ENCODE measurements at regions not wholly inside any gene's neighbourhood (a gene's known extent, or its start where the extent isn't known, plus 50 kb on each side); places are given as distances from the start of the nearest gene placed in this dataset.
"Not testable (repeated sequence)": the region's sequence is repeated elsewhere in the genome, so short reads cannot be mapped to it uniquely, and the experiment has no call there.

DNA sequence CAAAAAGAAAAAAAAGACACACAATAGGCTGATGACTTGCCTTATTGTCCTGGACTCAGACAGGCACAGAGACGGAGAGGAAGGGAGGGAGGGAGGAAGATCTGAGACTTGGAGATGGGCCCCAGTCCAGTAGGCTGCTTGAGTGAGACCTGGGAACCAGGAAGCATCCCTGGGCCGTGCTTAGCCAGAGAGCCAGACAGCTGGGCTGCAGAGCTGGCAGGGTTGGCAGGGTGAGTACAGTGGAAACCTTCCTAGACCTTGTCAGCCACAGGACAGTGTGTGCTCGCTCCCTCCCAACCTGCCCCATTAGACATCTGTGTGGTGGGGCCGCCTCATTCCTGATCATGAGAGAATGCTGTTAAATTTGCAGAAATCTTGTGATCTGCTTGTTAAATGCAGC is 107.9 kb upstream of the ALDH1A3 start:
- TF ChIP-seq, protein P1, sequence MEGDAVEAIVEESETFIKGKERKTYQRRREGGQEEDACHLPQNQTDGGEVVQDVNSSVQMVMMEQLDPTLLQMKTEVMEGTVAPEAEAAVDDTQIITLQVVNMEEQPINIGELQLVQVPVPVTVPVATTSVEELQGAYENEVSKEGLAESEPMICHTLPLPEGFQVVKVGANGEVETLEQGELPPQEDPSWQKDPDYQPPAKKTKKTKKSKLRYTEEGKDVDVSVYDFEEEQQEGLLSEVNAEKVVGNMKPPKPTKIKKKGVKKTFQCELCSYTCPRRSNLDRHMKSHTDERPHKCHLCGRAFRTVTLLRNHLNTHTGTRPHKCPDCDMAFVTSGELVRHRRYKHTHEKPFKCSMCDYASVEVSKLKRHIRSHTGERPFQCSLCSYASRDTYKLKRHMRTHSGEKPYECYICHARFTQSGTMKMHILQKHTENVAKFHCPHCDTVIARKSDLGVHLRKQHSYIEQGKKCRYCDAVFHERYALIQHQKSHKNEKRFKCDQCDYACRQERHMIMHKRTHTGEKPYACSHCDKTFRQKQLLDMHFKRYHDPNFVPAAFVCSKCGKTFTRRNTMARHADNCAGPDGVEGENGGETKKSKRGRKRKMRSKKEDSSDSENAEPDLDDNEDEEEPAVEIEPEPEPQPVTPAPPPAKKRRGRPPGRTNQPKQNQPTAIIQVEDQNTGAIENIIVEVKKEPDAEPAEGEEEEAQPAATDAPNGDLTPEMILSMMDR (IDR thresholded peaks at IDR 0.05; ENCODE audit: insufficient read depth in 1 of 2, low read depth in 1 of 2, low read length in 1 of 2, severe bottlenecking in 1 of 2, unreplicated experiment in 1 of 2), result no peak
- H3K9me3 ChIP-seq, result no peaks in the 10 kb centered on the region
- H3K4me3 ChIP-seq (ENCODE audit: low read depth, low read length), result no peak overlapping the region
- Mint-ChIP-seq H3K27ac (ENCODE audit: unreplicated experiment) (no peak overlapping the region), H3K27me3 (ENCODE audit: insufficient read depth, unreplicated experiment) (no peaks in the 10 kb centered on the region), H3K9me3 (ENCODE audit: unreplicated experiment) (peaks cover 12% of the 10 kb centered on the region), H3K4me1 (ENCODE audit: low read depth, unreplicated experiment) (no peaks in the 10 kb centered on the region), H3K36me3 (ENCODE audit: insufficient read depth, unreplicated experiment) (peaks cover 5% of the 10 kb centered on the region), H3K4me3 (ENCODE audit: unreplicated experiment) (no peak overlapping the region)
- no TSS peak for BruUV-seq (replicated peaks)
- no peaks in the 10 kb centered on the region for H3K27me3 ChIP-seq (replicated peaks; ENCODE audit: control insufficient read depth, insufficient read depth, low read length)
- no peak for DNase-seq
- intact Hi-C loops (cut with micrococcal nuclease; ENCODE audit: unreplicated experiment), result no loop called here
- no peaks in the 10 kb centered on the region for H3K4me1 ChIP-seq
- CTCF ChIA-PET, result no interaction called here
- POLR2A ChIA-PET, result no interaction called here
- H3K36me3 ChIP-seq (ENCODE audit: control insufficient read depth, insufficient read depth, low read length), result no peaks in the 10 kb centered on the region

DNA sequence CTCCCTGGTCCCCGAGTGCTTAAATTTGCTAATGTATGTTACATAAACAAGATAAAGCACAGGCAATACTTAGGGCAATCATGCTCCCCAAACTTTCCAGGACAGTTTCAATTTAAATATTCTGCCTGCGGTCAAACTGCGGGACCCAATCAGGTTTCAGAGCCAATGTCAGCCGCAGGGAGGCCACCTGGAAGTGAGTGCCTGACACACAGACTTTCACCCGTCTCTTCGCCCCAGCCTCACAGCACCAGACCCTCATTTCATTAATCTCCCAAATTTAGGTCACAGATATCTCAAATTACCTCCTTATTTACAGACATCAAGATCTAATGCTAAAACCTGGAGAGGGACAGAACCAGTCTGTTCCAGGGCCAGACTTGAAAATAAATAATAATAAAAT is 107.2 kb upstream of the ALDH1A3 start:
- no peak for DNase-seq
- no peaks in the 10 kb centered on the region for H3K36me3 ChIP-seq (ENCODE audit: control insufficient read depth, insufficient read depth, low read length)
- no peaks in the 10 kb centered on the region for H3K27me3 ChIP-seq (replicated peaks; ENCODE audit: control insufficient read depth, insufficient read depth, low read length)
- no peak overlapping the region for H3K4me3 Mint-ChIP-seq (ENCODE audit: unreplicated experiment)
- ChIA-PET POLR2A (no interaction called here), CTCF (no interaction called here)
- TF ChIP-seq, protein P1 (IDR thresholded peaks at IDR 0.05; ENCODE audit: insufficient read depth in 1 of 2, low read depth in 1 of 2, low read length in 1 of 2, severe bottlenecking in 1 of 2, unreplicated experiment in 1 of 2), result no peak
- H3K4me1 ChIP-seq, result no peaks in the 10 kb centered on the region
- H3K9me3 ChIP-seq, result no peaks in the 10 kb centered on the region
- no peak overlapping the region for H3K27ac Mint-ChIP-seq (ENCODE audit: unreplicated experiment)
- H3K4me3 ChIP-seq (ENCODE audit: low read depth, low read length), result no peak overlapping the region
- H3K9me3 Mint-ChIP-seq (ENCODE audit: unreplicated experiment), result peaks cover 12% of the 10 kb centered on the region
- H3K36me3 Mint-ChIP-seq (ENCODE audit: insufficient read depth, unreplicated experiment), result peaks cover 5% of the 10 kb centered on the region
- no peaks in the 10 kb centered on the region for H3K27me3 Mint-ChIP-seq (ENCODE audit: insufficient read depth, unreplicated experiment)
- intact Hi-C loops (cut with micrococcal nuclease; ENCODE audit: unreplicated experiment), result no loop called here
- H3K4me1 Mint-ChIP-seq (ENCODE audit: low read depth, unreplicated experiment), result no peaks in the 10 kb centered on the region
- no TSS peak for BruUV-seq (replicated peaks)

DNA sequence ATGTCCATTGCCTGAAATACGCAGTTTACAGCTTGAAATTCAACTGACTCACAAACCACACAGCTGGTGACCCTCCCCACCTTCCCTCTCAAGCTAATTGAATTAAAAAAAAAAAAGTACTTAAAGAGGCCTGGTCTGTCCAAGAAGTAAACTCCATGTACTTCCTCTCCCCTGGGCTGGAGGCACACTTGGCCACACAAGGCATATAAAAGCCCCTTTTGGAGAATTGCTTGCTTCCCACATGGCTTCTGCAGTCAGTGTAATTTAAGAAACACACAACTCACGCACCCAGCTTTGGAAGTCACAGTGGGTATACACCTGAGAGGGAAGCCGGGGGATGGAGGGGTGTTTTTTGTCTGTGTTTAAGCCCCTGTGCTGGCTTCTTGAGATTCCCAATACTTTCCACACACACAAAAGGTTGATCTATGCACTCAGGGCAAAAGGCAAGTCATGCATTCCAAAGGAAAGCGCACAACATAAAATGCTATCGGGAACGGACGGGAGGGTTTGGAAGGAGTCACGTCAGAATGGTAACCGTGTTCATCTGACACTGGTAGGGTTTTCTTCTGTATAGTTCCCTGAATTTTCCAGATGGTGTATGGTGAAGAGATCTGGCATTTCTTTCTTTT is 106.6 kb upstream of the ALDH1A3 start:
- Mint-ChIP-seq H3K4me3 (ENCODE audit: unreplicated experiment) (no peak overlapping the region), H3K27me3 (ENCODE audit: insufficient read depth, unreplicated experiment) (no peaks in the 10 kb centered on the region), H3K36me3 (ENCODE audit: insufficient read depth, unreplicated experiment) (peaks cover 5% of the 10 kb centered on the region), H3K27ac (ENCODE audit: unreplicated experiment) (peak overlapping the region; percentile 59), H3K4me1 (ENCODE audit: low read depth, unreplicated experiment) (no peaks in the 10 kb centered on the region), H3K9me3 (ENCODE audit: unreplicated experiment) (peaks cover 12% of the 10 kb centered on the region)
- CTCF ChIA-PET, result no interaction called here
- H3K4me3 ChIP-seq (ENCODE audit: low read depth, low read length), result no peak overlapping the region
- H3K4me1 ChIP-seq, result no peaks in the 10 kb centered on the region
- H3K9me3 ChIP-seq, result no peaks in the 10 kb centered on the region
- DNase-seq, result peak in 1 of 2 experiments; percentile 28
- intact Hi-C loops (cut with micrococcal nuclease; ENCODE audit: unreplicated experiment), result no loop called here
- no peaks in the 10 kb centered on the region for H3K27me3 ChIP-seq (replicated peaks; ENCODE audit: control insufficient read depth, insufficient read depth, low read length)
- TF ChIP-seq, protein P1 (IDR thresholded peaks at IDR 0.05; ENCODE audit: insufficient read depth in 1 of 2, low read depth in 1 of 2, low read length in 1 of 2, severe bottlenecking in 1 of 2, unreplicated experiment in 1 of 2), result no peak
- POLR2A ChIA-PET, result no interaction called here
- BruUV-seq (replicated peaks), result no TSS peak
- no peaks in the 10 kb centered on the region for H3K36me3 ChIP-seq (ENCODE audit: control insufficient read depth, insufficient read depth, low read length)

DNA sequence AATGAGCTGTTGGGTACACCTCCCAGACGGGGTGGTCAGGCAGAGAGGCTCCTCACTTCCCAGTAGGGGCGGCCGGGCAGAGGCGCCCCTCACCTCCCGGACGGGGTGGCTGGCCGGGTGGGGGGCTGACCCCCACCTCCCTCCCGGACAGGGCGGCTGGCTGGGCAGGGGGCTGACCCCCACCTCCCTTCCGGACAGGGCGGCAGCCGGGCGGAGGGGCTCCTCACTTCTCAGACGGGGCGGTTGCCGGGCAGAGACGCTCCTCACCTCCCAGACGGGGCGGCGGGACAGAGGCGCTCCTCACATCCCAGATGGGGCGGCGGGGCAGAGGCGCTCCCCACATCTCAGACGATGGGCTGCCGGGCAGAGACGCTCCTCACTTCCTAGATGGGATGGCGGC is 105.6 kb upstream of the ALDH1A3 start:
- H3K27me3 ChIP-seq (replicated peaks; ENCODE audit: control insufficient read depth, insufficient read depth, low read length); POLR2A ChIA-PET; H3K27ac Mint-ChIP-seq (ENCODE audit: unreplicated experiment); H3K27me3 Mint-ChIP-seq (ENCODE audit: insufficient read depth, unreplicated experiment); H3K36me3 ChIP-seq (ENCODE audit: control insufficient read depth, insufficient read depth, low read length); BruUV-seq (replicated peaks); H3K4me1 ChIP-seq; H3K4me1 Mint-ChIP-seq (ENCODE audit: low read depth, unreplicated experiment); intact Hi-C loops (cut with micrococcal nuclease; ENCODE audit: unreplicated experiment); H3K9me3 ChIP-seq; H3K4me3 ChIP-seq (ENCODE audit: low read depth, low read length); H3K4me3 Mint-ChIP-seq (ENCODE audit: unreplicated experiment); DNase-seq; CTCF ChIA-PET; H3K36me3 Mint-ChIP-seq (ENCODE audit: insufficient read depth, unreplicated experiment): not testable (repeated sequence)
- peaks cover 12% of the 10 kb centered on the region for H3K9me3 Mint-ChIP-seq (ENCODE audit: unreplicated experiment)
